Stimulated activated CD8-positive, alpha-beta memory T cell treated with anti-CD3 and anti-CD28 coated beads, Interleukin-4, amount 100 ng/mL, for 24 hours (primary cell): ENCODE measurements at regions not wholly inside any gene's neighbourhood (a gene's known extent, or its start where the extent isn't known, plus 50 kb on each side); places are given as distances from the start of the nearest gene placed in this dataset.
"Not testable (repeated sequence)": the region's sequence is repeated elsewhere in the genome, so short reads cannot be mapped to it uniquely, and the experiment has no call there.

Source experiments
- DNase-seq: peaks from one replicate; pipeline ENCODE4 v3.0.0-alpha.2; 2020; ENCODE audit warnings: low read depth

DNA sequence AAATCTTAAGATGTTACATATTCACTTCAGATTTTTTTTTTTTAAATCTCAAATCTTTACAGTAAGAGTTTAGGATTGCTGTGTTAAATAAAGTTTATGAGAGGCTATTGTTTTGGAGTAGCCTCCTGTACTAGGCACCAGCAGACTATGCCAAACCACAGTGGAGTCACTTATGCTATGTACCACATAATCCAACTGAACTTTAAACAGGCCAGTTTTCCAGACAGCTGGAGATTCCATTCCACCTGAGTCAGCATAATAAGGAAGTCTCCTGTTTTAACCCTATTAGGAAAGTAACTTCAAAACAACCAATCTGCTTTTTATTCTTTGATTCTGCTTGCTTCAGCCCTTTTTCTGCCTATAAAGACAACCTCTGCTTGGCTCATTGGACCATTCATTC is 205.2 kb downstream of the CSNK1G3 start:
- no peak for DNase-seq

DNA sequence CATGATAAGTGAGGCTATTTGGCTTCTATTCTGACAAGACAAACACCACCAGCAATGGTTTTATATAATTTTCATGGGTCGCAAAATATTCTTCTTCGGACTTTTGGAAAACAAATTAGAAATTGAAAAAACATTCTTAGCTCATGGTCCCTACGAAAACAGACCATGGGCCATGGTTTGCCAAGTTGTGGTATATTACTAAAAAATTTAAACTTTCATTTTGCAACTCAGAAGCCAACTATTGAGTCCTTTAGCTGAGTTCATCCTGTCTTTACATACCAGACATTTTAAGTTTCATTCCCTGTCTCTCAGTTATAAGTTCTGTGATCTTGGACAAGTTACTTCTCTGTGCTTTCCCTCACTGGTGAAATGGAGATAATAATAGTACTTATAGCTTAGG is 198.1 kb downstream of the CSNK1G3 start:
- DNase-seq: no peak

DNA sequence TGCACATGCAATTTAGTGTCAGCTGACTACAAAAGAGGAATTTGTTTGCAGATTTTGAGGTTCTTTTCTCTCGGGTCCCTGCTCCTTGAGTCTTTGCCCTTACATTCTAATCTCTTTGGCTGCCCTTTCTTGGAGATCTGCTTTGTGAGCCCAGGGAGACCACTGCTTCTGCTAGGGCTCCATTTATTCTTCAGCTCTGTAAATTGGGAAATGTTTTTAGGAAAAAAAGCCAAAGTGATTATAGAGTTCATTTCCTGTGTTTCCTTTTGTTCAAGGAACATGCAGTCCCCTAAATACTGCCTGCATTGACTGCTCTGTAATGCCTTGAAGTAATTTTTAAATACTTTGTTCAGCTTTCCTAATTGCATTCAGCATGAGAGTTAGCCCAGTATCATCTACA is 197.4 kb downstream of the CSNK1G3 start:
- DNase-seq: no peak

DNA sequence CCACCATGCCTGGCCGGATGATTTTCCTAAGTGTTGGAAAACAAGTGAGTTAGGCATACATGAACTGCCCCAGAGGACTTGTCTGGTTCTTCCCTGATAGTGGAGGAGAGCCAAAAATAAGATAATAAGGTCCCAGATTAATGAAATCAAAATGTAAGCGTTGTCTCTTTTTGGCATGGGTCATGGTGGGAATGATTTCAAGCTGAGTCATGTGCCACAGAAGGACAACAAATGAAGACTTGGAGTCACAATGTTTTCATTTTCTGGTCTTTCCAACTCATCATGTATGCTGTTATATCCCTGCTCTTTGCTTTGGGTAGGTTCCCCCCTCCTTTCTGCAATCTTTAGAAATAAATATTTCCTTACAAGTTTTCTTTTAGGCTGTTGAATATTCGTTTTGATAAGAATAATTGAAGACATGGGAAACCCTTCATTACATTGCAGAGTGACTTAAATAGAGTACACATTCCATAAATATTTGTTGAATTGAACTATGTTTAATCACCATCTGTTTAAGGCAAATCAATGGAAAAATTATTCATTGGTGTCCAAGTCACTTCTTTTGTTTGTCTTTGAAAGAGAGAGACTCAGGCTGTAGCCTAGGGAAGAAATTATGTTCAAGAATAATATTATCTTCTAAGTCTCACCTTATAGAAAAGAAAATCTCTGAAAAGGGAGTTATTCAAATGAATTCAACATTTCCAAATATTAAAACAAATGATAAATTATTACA is 196.3 kb downstream of the CSNK1G3 start:
- no peak for DNase-seq

DNA sequence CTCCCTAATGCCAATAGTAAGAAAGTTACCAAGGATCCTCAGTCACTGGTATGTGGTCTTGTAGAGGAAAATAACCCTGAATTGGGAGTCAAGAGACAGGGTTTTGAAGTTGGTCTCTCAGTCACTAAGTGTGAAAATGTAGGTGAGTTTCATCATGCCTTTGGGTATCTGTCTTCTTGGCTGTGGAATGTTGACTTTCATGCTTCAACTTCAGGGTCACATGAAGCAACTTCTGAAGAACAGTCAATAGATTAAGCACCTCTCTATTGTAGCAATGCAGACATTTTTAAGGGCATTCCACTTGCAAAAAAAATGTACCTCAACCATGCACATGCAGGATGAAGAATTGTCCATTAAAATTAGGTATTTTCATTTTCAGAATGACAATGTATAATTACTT is 194.6 kb downstream of the CSNK1G3 start:
- DNase-seq: no peak

DNA sequence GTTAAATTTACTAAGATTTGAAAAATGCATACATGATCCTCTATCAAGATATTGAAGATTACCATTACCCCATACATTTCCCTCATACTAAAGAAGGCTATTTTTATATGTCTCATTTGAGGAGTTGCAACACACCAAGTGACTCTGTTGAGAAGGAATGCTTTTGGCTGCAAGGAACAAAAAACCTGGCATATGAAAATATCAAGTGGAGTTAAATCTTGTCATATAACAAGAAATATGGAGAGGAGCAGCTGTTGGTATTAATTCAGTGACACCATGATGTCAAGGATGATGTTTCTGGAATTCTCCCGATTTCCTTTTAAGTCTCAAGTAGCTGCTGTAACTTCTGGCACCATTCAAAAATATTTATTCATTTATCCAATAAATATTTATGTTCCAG is 193.8 kb downstream of the CSNK1G3 start:
- no peak for DNase-seq

DNA sequence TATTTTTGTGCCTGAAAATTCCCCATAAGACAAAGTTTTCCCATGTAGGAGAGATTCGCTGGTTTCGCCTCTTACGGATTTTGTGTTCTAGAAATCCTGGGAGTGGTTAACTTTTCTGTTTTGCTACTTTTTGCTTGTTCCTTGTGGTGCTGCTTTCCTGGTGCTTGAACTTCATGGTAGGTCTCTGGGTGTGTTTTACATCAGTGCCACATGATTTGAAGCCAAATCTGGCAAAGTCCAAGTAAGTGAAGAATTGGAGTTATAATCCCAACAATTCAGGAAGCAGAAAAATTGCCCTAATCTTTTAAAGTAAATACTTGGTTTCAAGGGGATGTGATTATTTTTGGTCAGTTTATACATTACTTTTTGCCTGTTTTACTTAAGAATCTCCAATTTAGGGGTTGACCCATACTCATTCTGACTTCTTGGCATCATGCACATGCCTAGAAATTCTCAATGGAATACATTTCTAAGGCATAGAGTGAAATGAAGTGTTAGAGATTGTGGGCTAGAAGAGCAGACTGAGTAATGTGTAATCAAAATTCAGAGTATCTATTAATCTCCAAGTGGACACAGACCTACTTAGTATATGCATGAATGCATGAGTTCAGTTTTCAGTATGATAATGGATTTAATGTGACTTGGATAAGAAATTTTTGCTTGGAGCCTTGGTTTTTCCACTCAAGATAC is 189.7 kb downstream of the CSNK1G3 start:
- DNase-seq: no peak

DNA sequence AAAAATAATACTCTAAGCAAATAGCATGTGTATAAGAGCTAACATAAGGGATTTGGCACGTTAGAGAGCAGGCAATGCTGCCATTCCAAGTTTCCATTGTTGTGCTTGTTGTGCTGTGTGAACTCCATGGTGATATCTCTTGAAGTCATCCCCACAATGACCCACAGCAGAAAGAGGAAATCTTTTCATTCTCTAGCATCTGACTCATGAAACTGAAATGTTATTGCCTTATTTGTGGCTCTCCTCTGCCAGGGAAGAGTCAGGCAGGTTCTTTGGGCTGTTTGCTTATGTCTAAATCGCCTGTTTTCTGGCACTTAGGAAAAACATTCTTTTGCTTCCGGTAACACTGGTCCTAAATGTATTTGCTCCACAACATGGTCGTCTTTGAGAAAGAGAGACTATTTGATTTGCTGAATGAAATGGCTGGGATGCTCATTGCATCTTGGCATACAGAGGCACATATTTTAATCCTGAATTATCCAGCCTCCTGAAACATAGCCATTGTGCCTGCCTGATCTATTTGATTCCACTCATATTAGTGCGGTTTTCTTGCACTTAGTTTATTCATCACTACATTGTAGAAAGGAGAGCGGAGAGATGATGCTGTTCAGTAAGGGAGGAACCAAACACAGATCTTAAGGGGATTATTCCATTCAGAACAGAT is 188.8 kb downstream of the CSNK1G3 start:
- no peak for DNase-seq

DNA sequence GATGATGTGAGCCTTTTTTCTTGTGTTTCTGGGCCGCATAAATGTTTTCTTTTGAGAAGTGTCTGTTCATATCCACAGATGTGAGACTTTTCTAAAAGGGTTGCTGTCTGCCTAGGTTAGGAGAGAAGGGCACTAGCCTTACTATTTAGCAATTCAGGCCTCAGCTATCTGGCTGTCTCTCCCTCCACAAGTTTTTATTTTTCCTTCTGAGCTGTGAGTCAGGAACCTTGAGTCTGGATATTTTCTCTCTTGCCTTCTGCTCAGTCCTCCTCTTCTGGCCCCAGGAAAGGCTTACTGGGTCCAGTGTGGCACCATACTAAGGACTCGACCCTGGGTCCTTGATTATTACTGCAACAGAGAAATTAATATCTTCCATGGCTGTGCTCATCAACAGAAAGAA is 187.6 kb downstream of the CSNK1G3 start:
- no peak for DNase-seq

DNA sequence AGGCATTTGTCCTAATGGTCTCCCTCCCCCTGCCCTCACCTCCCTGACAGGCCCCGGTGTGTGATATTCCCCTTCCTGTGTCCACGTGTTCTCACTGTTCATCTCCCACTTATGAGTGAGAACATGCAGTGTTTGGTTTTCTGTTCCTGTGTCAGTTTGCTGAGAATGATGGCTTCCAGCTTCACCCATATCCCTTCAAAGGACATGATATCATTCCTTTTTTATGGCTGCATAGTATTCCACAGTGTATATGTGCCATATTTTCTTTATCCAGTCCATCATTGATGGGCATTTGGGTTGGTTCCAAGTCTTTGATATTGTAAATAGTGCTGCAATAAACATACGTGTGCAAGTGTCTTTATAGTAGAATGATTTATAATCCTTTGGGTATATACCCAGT is 187.0 kb downstream of the CSNK1G3 start:
- not testable (repeated sequence) for DNase-seq

DNA sequence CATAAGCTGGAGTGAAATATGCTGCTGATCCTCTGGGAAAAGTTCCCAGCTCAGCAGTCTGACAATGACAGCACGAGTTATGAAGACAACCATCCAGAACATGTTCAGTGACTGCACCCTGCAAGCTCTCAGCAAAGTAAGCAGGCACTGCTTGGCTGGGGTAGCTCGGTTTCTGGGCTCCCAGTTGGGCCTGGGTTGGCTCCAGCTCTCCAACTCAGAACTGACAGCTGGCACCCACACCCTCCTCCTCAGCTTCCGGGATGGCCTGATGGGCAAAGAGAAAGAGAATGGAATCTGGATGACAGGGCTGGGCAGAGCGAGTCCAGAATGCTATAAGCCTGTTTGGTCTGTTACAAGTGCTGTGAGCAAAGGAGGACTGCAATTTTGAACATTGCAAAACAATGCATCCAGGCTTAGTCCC is 185.0 kb downstream of the CSNK1G3 start:
- DNase-seq: no peak

DNA sequence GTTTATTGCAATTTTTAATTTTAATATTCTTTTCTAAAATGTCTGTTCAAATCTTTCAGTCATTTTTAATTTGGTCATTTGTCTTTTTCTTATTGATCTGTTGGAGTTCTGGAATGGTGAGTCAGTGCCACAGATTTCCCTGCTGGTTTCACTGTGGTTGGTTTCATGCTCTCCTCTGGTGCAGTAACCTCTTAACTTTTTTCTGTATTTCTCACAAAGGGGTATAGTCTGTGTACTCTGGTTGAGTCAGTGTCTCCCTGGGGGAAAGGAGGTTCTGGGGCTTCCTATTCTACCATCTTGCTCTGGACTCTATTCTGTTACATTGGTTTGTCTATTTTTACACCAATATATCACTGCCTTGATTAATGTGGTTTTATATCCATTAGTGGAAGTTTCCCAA is 178.8 kb downstream of the CSNK1G3 start:
- DNase-seq: no peak

DNA sequence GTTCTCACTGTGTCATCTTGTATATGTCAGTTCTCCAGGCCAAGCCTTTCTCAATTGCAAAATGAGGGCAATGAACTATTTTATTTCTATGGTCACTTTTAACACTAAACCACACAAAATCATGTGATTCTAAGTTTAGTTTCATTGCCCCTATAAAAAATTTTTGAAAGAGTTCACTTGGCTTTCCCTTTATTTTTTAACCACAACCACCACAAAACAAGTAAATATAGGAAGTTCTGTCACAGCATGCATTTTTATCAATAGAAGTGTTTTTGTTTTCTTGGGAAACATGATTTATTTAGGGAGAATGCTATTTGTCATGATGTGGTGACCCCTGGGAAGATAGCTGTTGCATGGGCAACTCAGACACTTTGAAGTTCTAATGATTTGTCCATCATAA is 169.1 kb downstream of the CSNK1G3 start:
- DNase-seq: no peak

DNA sequence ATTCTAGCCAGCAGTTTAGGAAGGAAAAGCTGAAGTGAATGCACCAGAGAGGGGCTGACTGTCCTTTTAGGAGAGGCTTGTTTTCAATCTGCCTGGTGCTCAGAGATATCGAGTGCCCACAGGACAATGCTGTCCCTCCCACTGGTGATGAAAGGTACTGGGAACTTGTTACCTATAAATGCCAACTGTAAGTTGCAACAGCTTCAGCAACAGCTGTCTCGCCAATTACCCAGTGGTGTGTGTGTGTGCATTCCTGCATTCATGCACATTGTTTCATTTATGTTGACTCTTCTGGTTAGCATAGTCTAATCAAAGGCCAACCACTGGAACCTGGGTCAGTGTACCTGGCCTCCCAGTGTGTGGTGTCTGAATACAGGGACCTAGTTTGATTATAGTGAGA is 161.1 kb downstream of the CSNK1G3 start:
- no peak for DNase-seq

DNA sequence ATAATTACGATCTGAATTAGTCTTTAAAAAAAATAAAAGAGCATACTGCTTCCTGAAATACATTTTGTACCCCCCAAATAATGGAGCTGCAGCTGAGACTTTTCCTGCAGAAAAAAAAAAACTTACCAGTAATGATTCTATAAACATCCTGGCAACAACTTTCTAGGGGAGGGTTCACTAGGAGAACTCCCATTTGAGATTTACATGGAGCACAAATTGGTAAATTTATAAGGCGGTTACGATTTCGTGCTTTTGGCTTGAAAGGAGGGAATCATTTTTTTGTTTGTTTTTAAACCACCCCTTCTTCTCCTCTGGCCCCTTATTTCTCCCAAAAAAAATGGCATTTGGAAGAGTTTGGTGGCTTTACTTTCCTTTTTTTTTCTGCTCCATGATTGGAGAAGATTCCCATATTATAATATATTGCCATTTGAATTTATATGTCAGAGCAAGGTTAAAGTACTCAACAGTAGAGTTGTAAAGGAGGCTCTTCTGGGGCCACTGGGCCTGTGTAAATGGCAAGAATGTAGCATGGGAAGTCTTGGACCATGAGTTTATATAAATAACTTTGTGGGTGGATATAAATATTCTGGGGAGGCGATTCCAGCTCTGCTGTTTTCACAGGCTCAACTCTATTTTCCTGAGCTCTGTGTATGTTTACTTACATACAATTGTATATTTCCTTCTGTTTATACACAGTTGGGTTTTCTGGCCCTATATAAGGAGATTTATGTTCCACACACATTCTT is 159.9 kb downstream of the CSNK1G3 start:
- no peak for DNase-seq

DNA sequence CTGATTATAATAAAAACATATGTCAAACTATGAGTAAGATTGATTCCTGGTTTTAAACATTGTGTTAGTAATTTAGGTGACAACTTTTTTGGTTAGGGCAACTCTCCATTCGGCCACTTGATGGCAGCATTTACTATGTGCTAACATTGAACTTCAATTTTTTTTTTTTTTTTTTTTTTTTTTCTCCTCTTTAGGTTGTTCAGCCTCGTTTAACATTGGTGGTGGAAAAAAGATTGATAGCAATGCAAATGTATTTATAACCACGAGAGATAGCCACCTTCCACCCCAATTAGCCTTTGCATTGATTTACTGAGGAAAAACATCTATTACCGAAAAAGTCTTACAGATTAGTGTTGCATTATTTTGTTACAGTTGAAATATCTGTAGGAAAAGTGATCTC is 159.1 kb downstream of the CSNK1G3 start:
- peak; percentile 15 for DNase-seq
